ENCODE measurements at regions not wholly inside any gene's neighbourhood (a gene's known extent, or its start where the extent isn't known, plus 50 kb on each side); places are given as distances from the start of the nearest gene placed in this dataset.

- no peak for FAIRE-seq
These were observed 104.2 kb downstream of the DUSP10 start for GRCh38 chr1:221637641-221638041.

GRCh38 chr1:221638595-221638994, 103.3 kb downstream of the DUSP10 start:
- no peak for FAIRE-seq

GRCh38 chr1:221641811-221642210, 100.1 kb downstream of the DUSP10 start:
- no peak for FAIRE-seq

- no peak for FAIRE-seq
These were observed 98.3 kb downstream of the DUSP10 start for GRCh38 chr1:221643404-221644144.

- FAIRE-seq, result no peak
These were observed 97.8 kb downstream of the DUSP10 start for GRCh38 chr1:221644145-221644448.

- FAIRE-seq, result no peak
These were observed 97.1 kb downstream of the DUSP10 start for GRCh38 chr1:221644663-221645258.

- FAIRE-seq, result no peak
These were observed 93.7 kb downstream of the DUSP10 start for GRCh38 chr1:221648201-221648600.

All from islet of Langerhans (tissue), 1 donor.